ENCODE measurements at regions not wholly inside any gene's neighbourhood (a gene's known extent, or its start where the extent isn't known, plus 50 kb on each side); places are given as distances from the start of the nearest gene placed in this dataset.

DNA sequence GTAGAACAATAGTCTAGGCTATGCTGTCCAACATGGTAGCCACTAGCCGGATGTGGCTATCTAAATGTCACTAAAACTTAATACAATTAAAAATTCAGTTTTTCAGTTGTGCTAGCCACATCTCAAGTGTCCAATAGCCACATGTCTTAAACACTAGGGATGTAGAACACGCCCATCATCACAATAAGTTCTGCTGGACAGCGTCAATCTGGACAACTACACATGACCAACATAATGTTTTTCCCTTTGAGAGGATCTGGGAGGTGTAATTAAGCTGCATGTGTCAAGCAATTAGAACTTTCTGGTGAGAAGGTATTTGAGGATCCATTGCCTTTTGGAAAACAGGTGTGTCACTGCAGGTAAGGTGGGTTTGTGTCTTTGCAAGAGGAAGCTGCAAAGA lies 424.6 kb upstream of the WWC1 start:
- POLR2A ChIA-PET: no interaction called here

More for the DNA sequence above, 424.6 kb upstream of the WWC1 start:
- TF ChIP-seq JUN (IDR thresholded peaks at IDR 0.05; ENCODE audit: borderline replicate concordance, insufficient read depth, insufficient read length, low read depth): no peak
- no peak for TF ChIP-seq MYC (IDR thresholded peaks at IDR 0.05; ENCODE audit: low read depth, low read length)
- TF ChIP-seq POLR2A (IDR thresholded peaks at IDR 0.05; ENCODE audit: low read depth, low read length): no peak
- TF ChIP-seq, protein P1, sequence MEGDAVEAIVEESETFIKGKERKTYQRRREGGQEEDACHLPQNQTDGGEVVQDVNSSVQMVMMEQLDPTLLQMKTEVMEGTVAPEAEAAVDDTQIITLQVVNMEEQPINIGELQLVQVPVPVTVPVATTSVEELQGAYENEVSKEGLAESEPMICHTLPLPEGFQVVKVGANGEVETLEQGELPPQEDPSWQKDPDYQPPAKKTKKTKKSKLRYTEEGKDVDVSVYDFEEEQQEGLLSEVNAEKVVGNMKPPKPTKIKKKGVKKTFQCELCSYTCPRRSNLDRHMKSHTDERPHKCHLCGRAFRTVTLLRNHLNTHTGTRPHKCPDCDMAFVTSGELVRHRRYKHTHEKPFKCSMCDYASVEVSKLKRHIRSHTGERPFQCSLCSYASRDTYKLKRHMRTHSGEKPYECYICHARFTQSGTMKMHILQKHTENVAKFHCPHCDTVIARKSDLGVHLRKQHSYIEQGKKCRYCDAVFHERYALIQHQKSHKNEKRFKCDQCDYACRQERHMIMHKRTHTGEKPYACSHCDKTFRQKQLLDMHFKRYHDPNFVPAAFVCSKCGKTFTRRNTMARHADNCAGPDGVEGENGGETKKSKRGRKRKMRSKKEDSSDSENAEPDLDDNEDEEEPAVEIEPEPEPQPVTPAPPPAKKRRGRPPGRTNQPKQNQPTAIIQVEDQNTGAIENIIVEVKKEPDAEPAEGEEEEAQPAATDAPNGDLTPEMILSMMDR (IDR thresholded peaks at IDR 0.05; ENCODE audit: extremely low read depth in 1 of 2, insufficient read depth in 1 of 2, low read depth in 1 of 2, low read length in 2 of 2): no peak
- TF ChIP-seq, protein P2, sequence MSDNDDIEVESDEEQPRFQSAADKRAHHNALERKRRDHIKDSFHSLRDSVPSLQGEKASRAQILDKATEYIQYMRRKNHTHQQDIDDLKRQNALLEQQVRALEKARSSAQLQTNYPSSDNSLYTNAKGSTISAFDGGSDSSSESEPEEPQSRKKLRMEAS (IDR thresholded peaks at IDR 0.05; ENCODE audit: insufficient read depth, insufficient read length): no peak
- no peak for TF ChIP-seq POLR2AphosphoS5 (IDR thresholded peaks at IDR 0.05; ENCODE audit: insufficient read depth, low read depth, low read length)
- no peak for TF ChIP-seq GATA2 (IDR thresholded peaks at IDR 0.05; ENCODE audit: insufficient read depth, insufficient read length, low read depth, low read length)
- TF ChIP-seq EZH2 (IDR thresholded peaks at IDR 0.05; ENCODE audit: borderline replicate concordance, low read depth, low read length, severe bottlenecking): no peak
- TF ChIP-seq FOS (IDR thresholded peaks at IDR 0.05; ENCODE audit: borderline replicate concordance, insufficient read depth, low read length): no peak
- Histone ChIP-seq H3K4me2 (ENCODE audit: insufficient read depth, low read length) (no peak overlapping the region), H3K36me3 (ENCODE audit: control insufficient read depth in 2 of 2, extremely low read depth in 1 of 2, insufficient read depth in 2 of 2, low read length in 2 of 2) (no peaks in the 10 kb centered on the region), H3K9ac (replicated peaks; ENCODE audit: extremely low read depth, insufficient read depth, low read length) (no peak overlapping the region), H3K4me1 (ENCODE audit: control insufficient read depth, extremely low read depth, insufficient read depth, low read length) (no peaks in the 10 kb centered on the region), H3K27ac (ENCODE audit: insufficient read depth, low read depth, low read length) (no peak overlapping the region), H3K27me3 (ENCODE audit: control insufficient read depth in 2 of 2, insufficient read depth in 2 of 2, low read length in 2 of 2) (no peaks in the 10 kb centered on the region), H3K79me2 (ENCODE audit: control insufficient read depth, insufficient read depth, low read length) (no peaks in the 10 kb centered on the region), H2AFZ (ENCODE audit: low read depth, low read length) (no peak overlapping the region), H4K20me1 (replicated peaks; ENCODE audit: control insufficient read depth, extremely low read depth, insufficient read depth, low read length) (no peaks in the 10 kb centered on the region), H3K9me1 (replicated peaks; ENCODE audit: control insufficient read depth, extremely low read depth, insufficient read depth, low read length) (no peaks in the 10 kb centered on the region), H3K9me3 (replicated peaks; ENCODE audit: control insufficient read depth, insufficient read depth, low read length) (peaks cover 6% of the 10 kb centered on the region), H3K4me3 (replicated peaks in 1 of 3; ENCODE audit: insufficient read depth in 1 of 3, low read depth in 1 of 3, low read length in 3 of 3) (no peak overlapping the region)
- DNase-seq (ENCODE audit: low read depth, low spot score): no peak
- intact Hi-C loops (cut with micrococcal nuclease): no loop called here
- CTCF ChIA-PET: no interaction called here
- dilution Hi-C loops (cut with MboI; ENCODE audit: extremely low pct_ligation_motif_present, low sequenced_read_pairs): no loop called here
- BruUV-seq (replicated peaks): no TSS peak
- FAIRE-seq: no peak

All from endothelial cell of umbilical vein (primary cell).